Endothelial cell of umbilical vein (primary cell): ENCODE measurements at regions not wholly inside any gene's neighbourhood (a gene's known extent, or its start where the extent isn't known, plus 50 kb on each side); places are given as distances from the start of the nearest gene placed in this dataset.

Experiments
- BruUV-seq: library from RNA; stranded (reverse); fragments of 400-500 nt; replicated peaks from 2 replicates; lab custom pipeline; 2021; lab: Mats Ljungman, UMichigan
- CTCF ChIA-PET: fragments of 300-600, 350-600 bp; sonication (Branson Sonifier 250); formaldehyde crosslinking; loops from one replicate; lab custom pipeline; 2021; ENCODE audit warnings: antibody characterized with exemption, inconsistent platforms; lab: Charles Lee
- POLR2A ChIA-PET: fragments of 300-600, 350-600 bp; sonication (Branson Sonifier 250); formaldehyde crosslinking; loops from one replicate; lab custom pipeline; 2021; ENCODE audit warnings: antibody characterized with exemption, inconsistent platforms; lab: Charles Lee
- DNase-seq: peaks from one replicate; pipeline ENCODE4 v3.0.0-alpha.2; 2011; ENCODE audit warnings: low read depth, low spot score
- FAIRE-seq: peaks from 2 replicates; lab custom pipeline; 2011; peaks lifted over from hg19 to GRCh38; lab: Jason Lieb, UNC
- H2AFZ ChIP-seq: 2 replicates; pipeline ENCODE4 v1.6.0; 2012; ENCODE audit warnings: low read depth, low read length, control low read depth, inconsistent platforms
- H3K27ac ChIP-seq: 2 replicates; pipeline ENCODE4 v1.5.1; 2011; ENCODE audit warnings: low read depth, mild to moderate bottlenecking, control low read depth, low read length, moderate library complexity; ENCODE audit not compliant: insufficient read depth
- H3K27me3 ChIP-seq, 2 experiments: 2 replicates each; pipeline versions ENCODE4 v1.6.0 to v1.6.1; 2011; ENCODE audit warnings: low read length in 2 of 2, mixed read lengths in 1 of 2; ENCODE audit not compliant: control insufficient read depth in 2 of 2, insufficient read depth in 2 of 2
- H3K36me3 ChIP-seq, 2 experiments: 2 replicates in 1 of 2; 3 replicates in 1 of 2; pipeline ENCODE4 v1.5.1; 2011; ENCODE audit warnings: low read length in 2 of 2, mild to moderate bottlenecking in 1 of 2, moderate library complexity in 1 of 2; ENCODE audit not compliant: control insufficient read depth in 2 of 2, insufficient read depth in 2 of 2; ENCODE audit errors: extremely low read depth in 1 of 2
- H3K4me1 ChIP-seq: 3 replicates; pipeline ENCODE4 v1.5.1; 2011; ENCODE audit warnings: mild to moderate bottlenecking, low read length; ENCODE audit not compliant: control insufficient read depth, insufficient read depth; ENCODE audit errors: extremely low read depth
- H3K4me2 ChIP-seq: 2 replicates; pipeline ENCODE4 v1.6.1; 2011; ENCODE audit warnings: low read length, control low read depth, mixed read lengths; ENCODE audit not compliant: insufficient read depth
- H3K4me3 ChIP-seq, 3 experiments: fragments of 200-600 bp in 1 of 3; sonication (generic), shearing (Covaris generic) in 1 of 3; replicated peaks in 1 of 3; 2 replicates each; pipeline ENCODE4 v1.5.1; 2011 to 2016; ENCODE audit warnings: control low read depth in 3 of 3, low read length in 3 of 3, mild to moderate bottlenecking in 2 of 3, inconsistent platforms in 1 of 3, low read depth in 1 of 3, moderate library complexity in 1 of 3; ENCODE audit not compliant: insufficient read depth in 1 of 3
- H3K79me2 ChIP-seq: 2 replicates; pipeline ENCODE4 v1.6.0; 2012; ENCODE audit warnings: low read length, inconsistent platforms; ENCODE audit not compliant: control insufficient read depth, insufficient read depth
- H3K9ac ChIP-seq: replicated peaks from 2 replicates; pipeline ENCODE3; 2011; ENCODE audit warnings: low read length, control low read depth; ENCODE audit not compliant: insufficient read depth; ENCODE audit errors: extremely low read depth
- H3K9me1 ChIP-seq: replicated peaks from 3 replicates; pipeline ENCODE4 v1.6.0; 2011; ENCODE audit warnings: mild to moderate bottlenecking, low read length; ENCODE audit not compliant: control insufficient read depth, insufficient read depth; ENCODE audit errors: extremely low read depth
- H3K9me3 ChIP-seq: replicated peaks from 2 replicates; pipeline ENCODE4 v1.5.1; 2012; ENCODE audit warnings: low read length, inconsistent platforms; ENCODE audit not compliant: control insufficient read depth, insufficient read depth
- H4K20me1 ChIP-seq: replicated peaks from 2 replicates; pipeline ENCODE3; 2011; ENCODE audit warnings: mild to moderate bottlenecking, low read length; ENCODE audit not compliant: control insufficient read depth, insufficient read depth; ENCODE audit errors: extremely low read depth
- EZH2 ChIP-seq: IDR thresholded peaks from 2 replicates; pipeline ENCODE4 v1.6.1; 2012; ENCODE audit warnings: borderline replicate concordance, low read depth, mild to moderate bottlenecking, moderate library complexity, low read length, inconsistent platforms; ENCODE audit not compliant: severe bottlenecking
- FOS ChIP-seq: IDR thresholded peaks from 2 replicates; pipeline ENCODE4 v1.6.1; 2011; ENCODE audit warnings: mild to moderate bottlenecking, low read length, moderate library complexity, borderline replicate concordance; ENCODE audit not compliant: insufficient read depth
- GATA2 ChIP-seq: IDR thresholded peaks from 2 replicates; pipeline ENCODE4 v1.7.0; 2011; ENCODE audit warnings: low read depth, mild to moderate bottlenecking, moderate library complexity, mixed read lengths, low read length; ENCODE audit not compliant: insufficient read length, insufficient read depth
- JUN ChIP-seq: IDR thresholded peaks from 2 replicates; pipeline ENCODE4 v1.6.1; 2011; ENCODE audit warnings: borderline replicate concordance, low read depth; ENCODE audit not compliant: insufficient read length, insufficient read depth
- MYC ChIP-seq: IDR thresholded peaks from one replicate; pipeline ENCODE4 v1.6.1; 2011; ENCODE audit warnings: mild to moderate bottlenecking, low read depth, low read length
- POLR2A ChIP-seq: IDR thresholded peaks from 2 replicates; pipeline ENCODE4 v1.6.1; 2012; ENCODE audit warnings: low read depth, mild to moderate bottlenecking, control low read depth, low read length
- POLR2AphosphoS5 ChIP-seq: IDR thresholded peaks from 2 replicates; pipeline ENCODE4 v1.6.1; 2012; ENCODE audit warnings: low read depth, mild to moderate bottlenecking, control low read depth, low read length, moderate library complexity; ENCODE audit not compliant: insufficient read depth
- dilution Hi-C: fragments of 300-500 bp; cut with MboI; formaldehyde crosslinking; loops from one replicate; pipeline ENCODE4 v1.15.0; 2019; ENCODE audit warnings: low sequenced_read_pairs; ENCODE audit not compliant: extremely low pct_ligation_motif_present
- intact Hi-C: fragments of 100-400 bp; cut with micrococcal nuclease; formaldehyde crosslinking; loops from one replicate; pipeline ENCODE4 v1.10.0; 2022
- TF ChIP-seq, protein P1 (sequence below), 2 donors: IDR thresholded peaks; 1 replicate in 1 of 2; 2 replicates in 1 of 2; pipeline ENCODE4 v1.5.1; 2011; ENCODE audit warnings: low read length in 2 of 2, mild to moderate bottlenecking in 2 of 2, moderate library complexity in 2 of 2, control low read depth in 1 of 2, inconsistent platforms in 1 of 2, low read depth in 1 of 2; ENCODE audit not compliant: insufficient read depth in 1 of 2; ENCODE audit errors: extremely low read depth in 1 of 2
- TF ChIP-seq, protein P2 (sequence below): IDR thresholded peaks from 2 replicates; pipeline ENCODE4 v1.6.1; 2011; ENCODE audit not compliant: insufficient read depth, insufficient read length

DNA sequence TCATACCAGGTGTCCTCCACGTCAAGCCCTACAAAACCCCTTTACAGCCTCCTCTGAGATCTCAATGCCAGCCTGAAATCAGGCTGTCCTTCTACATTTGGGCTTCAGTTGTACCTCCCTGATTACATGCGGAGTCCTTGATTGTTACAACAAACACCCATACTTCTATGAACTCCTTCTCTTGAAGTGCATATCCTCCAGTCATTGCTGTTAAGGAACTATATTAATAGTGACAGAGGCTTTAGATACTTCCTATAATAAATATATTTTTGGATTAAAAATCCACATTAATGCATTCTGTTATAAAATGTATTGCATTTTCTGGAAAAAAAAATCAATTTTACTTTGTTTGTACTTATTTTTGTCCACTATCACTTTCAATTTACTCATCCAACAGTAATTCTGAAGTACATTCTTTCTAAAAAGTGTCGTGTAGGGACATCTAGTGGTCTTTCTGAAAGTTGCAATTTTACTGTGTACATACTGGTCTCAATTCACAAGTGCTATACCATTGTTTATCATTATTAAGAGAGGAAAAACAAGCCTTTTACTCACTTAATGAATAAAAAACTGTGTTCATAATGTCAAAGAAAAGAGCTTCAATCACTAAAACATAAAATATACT is 316.4 kb downstream of the DSEL start:
- intact Hi-C loops, result loop anchor here (1.0 to 2.0 kb wide), 3 partner anchors 96 to 1261 kb away; no protein-coding TSS in a partner anchor
- Histone ChIP-seq H3K4me2 (no peak overlapping the region), H3K4me1 (no peaks in the 10 kb centered on the region), H3K36me3 (no peaks in the 10 kb centered on the region), H3K9me1 (no peaks in the 10 kb centered on the region), H2AFZ (no peak overlapping the region), H3K9me3 (no peaks in the 10 kb centered on the region), H4K20me1 (no peaks in the 10 kb centered on the region), H3K27me3 (no peaks in the 10 kb centered on the region), H3K27ac (no peak overlapping the region), H3K9ac (no peak overlapping the region), H3K4me3 (no peak overlapping the region), H3K79me2 (no peaks in the 10 kb centered on the region)
- POLR2A ChIA-PET, result no interaction called here
- TF ChIP-seq JUN, result no peak
- TF ChIP-seq, protein P1, sequence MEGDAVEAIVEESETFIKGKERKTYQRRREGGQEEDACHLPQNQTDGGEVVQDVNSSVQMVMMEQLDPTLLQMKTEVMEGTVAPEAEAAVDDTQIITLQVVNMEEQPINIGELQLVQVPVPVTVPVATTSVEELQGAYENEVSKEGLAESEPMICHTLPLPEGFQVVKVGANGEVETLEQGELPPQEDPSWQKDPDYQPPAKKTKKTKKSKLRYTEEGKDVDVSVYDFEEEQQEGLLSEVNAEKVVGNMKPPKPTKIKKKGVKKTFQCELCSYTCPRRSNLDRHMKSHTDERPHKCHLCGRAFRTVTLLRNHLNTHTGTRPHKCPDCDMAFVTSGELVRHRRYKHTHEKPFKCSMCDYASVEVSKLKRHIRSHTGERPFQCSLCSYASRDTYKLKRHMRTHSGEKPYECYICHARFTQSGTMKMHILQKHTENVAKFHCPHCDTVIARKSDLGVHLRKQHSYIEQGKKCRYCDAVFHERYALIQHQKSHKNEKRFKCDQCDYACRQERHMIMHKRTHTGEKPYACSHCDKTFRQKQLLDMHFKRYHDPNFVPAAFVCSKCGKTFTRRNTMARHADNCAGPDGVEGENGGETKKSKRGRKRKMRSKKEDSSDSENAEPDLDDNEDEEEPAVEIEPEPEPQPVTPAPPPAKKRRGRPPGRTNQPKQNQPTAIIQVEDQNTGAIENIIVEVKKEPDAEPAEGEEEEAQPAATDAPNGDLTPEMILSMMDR (IDR thresholded peaks at IDR 0.05; ENCODE audit: extremely low read depth in 1 of 2, insufficient read depth in 1 of 2, low read depth in 1 of 2, low read length in 2 of 2), result peak; percentile 32 to 34
- FAIRE-seq (peak; percentile 82), DNase-seq (peak; percentile 72)
- dilution Hi-C loops, result no loop called here
- BruUV-seq, result no TSS peak
- CTCF ChIA-PET, result interaction anchor here (1.0 to 5.2 kb wide), 7 partner anchors 12 to 640 kb away, joined by 3 to 118 read pairs (median 5); no protein-coding TSS in a partner anchor

DNA sequence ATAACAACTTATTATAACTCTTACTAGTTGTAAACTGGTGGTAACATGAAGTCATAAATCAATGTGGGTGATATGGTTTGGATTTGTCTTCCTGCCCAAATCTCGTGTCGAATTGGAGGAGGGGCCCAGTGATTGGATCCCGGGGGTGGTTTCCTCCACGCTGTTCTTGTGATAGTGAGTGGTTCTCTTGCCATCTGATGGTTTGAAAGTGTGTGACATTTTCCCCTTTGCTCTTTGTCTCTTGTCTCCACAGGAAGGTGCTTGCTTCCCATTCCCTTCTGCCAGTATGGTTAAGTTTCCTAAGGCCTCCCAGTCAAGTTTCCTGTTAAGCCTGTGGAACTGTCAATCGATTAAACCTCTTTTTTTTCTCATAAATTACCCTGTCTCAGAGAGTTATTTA is 321.6 kb downstream of the DSEL start:
- DNase-seq, result peak; percentile 39
- ChIA-PET CTCF (interaction anchor here (5.2 kb wide), 1 partner anchor 91 kb away, joined by 118 read pairs; no protein-coding TSS in a partner anchor), POLR2A (no interaction called here)
- Histone ChIP-seq H3K27me3 (no peaks in the 10 kb centered on the region), H3K9ac (no peak overlapping the region), H3K79me2 (no peaks in the 10 kb centered on the region), H3K9me1 (no peaks in the 10 kb centered on the region), H3K4me3 (no peak overlapping the region), H3K36me3 (no peaks in the 10 kb centered on the region), H3K4me2 (no peak overlapping the region), H3K9me3 (no peaks in the 10 kb centered on the region), H2AFZ (peak overlapping the region; percentile 94), H3K27ac (no peak overlapping the region), H4K20me1 (no peaks in the 10 kb centered on the region), H3K4me1 (no peaks in the 10 kb centered on the region)
- no TSS peak for BruUV-seq
- intact Hi-C loops, result no loop called here
- TF ChIP-seq GATA2, result no peak
- no peak for TF ChIP-seq JUN
- TF ChIP-seq, protein P2, sequence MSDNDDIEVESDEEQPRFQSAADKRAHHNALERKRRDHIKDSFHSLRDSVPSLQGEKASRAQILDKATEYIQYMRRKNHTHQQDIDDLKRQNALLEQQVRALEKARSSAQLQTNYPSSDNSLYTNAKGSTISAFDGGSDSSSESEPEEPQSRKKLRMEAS, result no peak
- TF ChIP-seq POLR2AphosphoS5, result no peak
- TF ChIP-seq, protein P1 (IDR thresholded peaks at IDR 0.05; ENCODE audit: extremely low read depth in 1 of 2, insufficient read depth in 1 of 2, low read depth in 1 of 2, low read length in 2 of 2), result no peak
- no peak for TF ChIP-seq POLR2A
- TF ChIP-seq FOS, result no peak
- no peak for TF ChIP-seq EZH2
- TF ChIP-seq MYC, result no peak
- dilution Hi-C loops, result no loop called here
- FAIRE-seq, result peak; percentile 57
